Neural progenitor cell (in vitro differentiated cells): ENCODE measurements at regions not wholly inside any gene's neighbourhood (a gene's known extent, or its start where the extent isn't known, plus 50 kb on each side); places are given as distances from the start of the nearest gene placed in this dataset.

Source experiments
- EZH2 ChIP-seq: fragments of 200-600 bp; sonication (generic); IDR thresholded peaks from 2 replicates; pipeline ENCODE4 v1.6.1; 2017; ENCODE audit warnings: antibody characterized with exemption, mild to moderate bottlenecking, moderate library complexity
- TF ChIP-seq, protein P1 (sequence below): fragments of 200-600 bp; sonication (generic); IDR thresholded peaks from 2 replicates; pipeline ENCODE4 v1.5.1; 2017; ENCODE audit warnings: antibody characterized with exemption, mild to moderate bottlenecking

DNA sequence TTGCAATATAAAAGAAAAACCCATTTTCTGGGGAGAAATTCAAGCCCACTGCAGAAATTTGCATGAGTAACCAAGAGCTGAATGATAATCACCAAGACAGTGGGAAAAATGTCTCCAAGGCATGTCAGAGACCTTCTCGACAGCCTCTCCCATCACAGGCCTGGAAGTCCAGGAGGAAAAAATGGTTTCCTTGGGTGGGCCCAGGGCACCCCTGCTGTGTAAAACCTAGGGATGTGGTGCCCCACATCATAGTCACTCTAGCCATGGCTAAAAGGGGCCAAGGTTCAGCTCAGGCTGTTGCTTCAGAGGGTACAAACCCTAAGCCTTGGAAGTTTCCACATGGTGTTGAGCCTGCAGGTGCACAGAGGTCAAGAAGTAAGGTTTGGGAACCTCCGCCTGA is 108.4 kb downstream of the FAT4 start:
- TF ChIP-seq, protein P1, sequence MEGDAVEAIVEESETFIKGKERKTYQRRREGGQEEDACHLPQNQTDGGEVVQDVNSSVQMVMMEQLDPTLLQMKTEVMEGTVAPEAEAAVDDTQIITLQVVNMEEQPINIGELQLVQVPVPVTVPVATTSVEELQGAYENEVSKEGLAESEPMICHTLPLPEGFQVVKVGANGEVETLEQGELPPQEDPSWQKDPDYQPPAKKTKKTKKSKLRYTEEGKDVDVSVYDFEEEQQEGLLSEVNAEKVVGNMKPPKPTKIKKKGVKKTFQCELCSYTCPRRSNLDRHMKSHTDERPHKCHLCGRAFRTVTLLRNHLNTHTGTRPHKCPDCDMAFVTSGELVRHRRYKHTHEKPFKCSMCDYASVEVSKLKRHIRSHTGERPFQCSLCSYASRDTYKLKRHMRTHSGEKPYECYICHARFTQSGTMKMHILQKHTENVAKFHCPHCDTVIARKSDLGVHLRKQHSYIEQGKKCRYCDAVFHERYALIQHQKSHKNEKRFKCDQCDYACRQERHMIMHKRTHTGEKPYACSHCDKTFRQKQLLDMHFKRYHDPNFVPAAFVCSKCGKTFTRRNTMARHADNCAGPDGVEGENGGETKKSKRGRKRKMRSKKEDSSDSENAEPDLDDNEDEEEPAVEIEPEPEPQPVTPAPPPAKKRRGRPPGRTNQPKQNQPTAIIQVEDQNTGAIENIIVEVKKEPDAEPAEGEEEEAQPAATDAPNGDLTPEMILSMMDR = no peak
- no peak for TF ChIP-seq EZH2
